ENCODE measurements at regions not wholly inside any gene's neighbourhood (a gene's known extent, or its start where the extent isn't known, plus 50 kb on each side); places are given as distances from the start of the nearest gene placed in this dataset.
A peak's percentile ranks its signal among the peaks of the same experiment; 100 is the strongest.
"Not testable (repeated sequence)": the region's sequence is repeated elsewhere in the genome, so short reads cannot be mapped to it uniquely, and the experiment has no call there.

GRCh38 chr4:164350061-164350460 lies 403.9 kb upstream of the SMIM31 start:
- Histone ChIP-seq H3K9me3 (ENCODE audit: control insufficient read depth, low read depth, low read length) (no peaks in the 10 kb centered on the region), H4K91ac (ENCODE audit: insufficient read length, low read depth, low read length) (no peak overlapping the region), H3K9ac (ENCODE audit: extremely low read depth, insufficient read length, low read length) (no peak overlapping the region), H3K79me1 (ENCODE audit: insufficient read depth, low read depth, low read length, poor library complexity, severe bottlenecking) (no peaks in the 10 kb centered on the region), H3K56ac (ENCODE audit: insufficient read length, low read depth, low read length) (no peak overlapping the region), H4K20me1 (ENCODE audit: control insufficient read depth, insufficient read depth, insufficient read length) (no peaks in the 10 kb centered on the region), H3T11ph (ENCODE audit: low read length) (no peak overlapping the region), H3K4me2 (ENCODE audit: insufficient read depth, insufficient read length, low read length) (no peak overlapping the region), H2BK5ac (ENCODE audit: insufficient read length, low read length) (no peak overlapping the region), H3K18ac (ENCODE audit: insufficient read length, low read depth, low read length) (no peak overlapping the region), H3K23me2 (ENCODE audit: insufficient read length, low read depth, low read length, poor library complexity, severe bottlenecking) (no peaks in the 10 kb centered on the region), H4K5ac (ENCODE audit: insufficient read length, low read depth, low read length) (no peak overlapping the region), H3K14ac (ENCODE audit: insufficient read depth, low read length) (no peak overlapping the region), H3K79me2 (ENCODE audit: insufficient read depth, low read length) (no peaks in the 10 kb centered on the region), H2BK12ac (ENCODE audit: insufficient read length, low read depth, low read length) (no peak overlapping the region), H2BK15ac (ENCODE audit: low read depth, low read length) (no peak overlapping the region), H4K8ac (replicated peaks; ENCODE audit: insufficient read length, low read depth, low read length) (no peak overlapping the region), H2AFZ (ENCODE audit: low read length) (no peak overlapping the region), H2BK20ac (ENCODE audit: low read depth, low read length, poor library complexity, severe bottlenecking) (no peak overlapping the region), H3K27me3 (ENCODE audit: insufficient read depth, low read length) (no peaks in the 10 kb centered on the region), H3K4me1 (ENCODE audit: insufficient read depth, low read length) (no peaks in the 10 kb centered on the region), H3K4ac (ENCODE audit: low read depth, low read length) (no peak overlapping the region), H2AK5ac (ENCODE audit: insufficient read length, low read length) (no peak overlapping the region), H3K27ac (ENCODE audit: insufficient read length, low read depth, low read length) (no peak overlapping the region), H3K23ac (ENCODE audit: insufficient read length, low read depth, low read length) (no peak overlapping the region), H2BK120ac (ENCODE audit: low read depth, low read length, poor library complexity, severe bottlenecking) (no peak overlapping the region)
- Mint-ChIP-seq H3K27me3 (ENCODE audit: low read depth) (no peaks in the 10 kb centered on the region), H3K9me3 (no peaks in the 10 kb centered on the region), H3K36me3 (ENCODE audit: insufficient read depth in 1 of 3, low read depth in 3 of 3) (no peaks in the 10 kb centered on the region), H3K4me1 (no peaks in the 10 kb centered on the region), H3K27ac (no peak overlapping the region), H3K4me3 (no peak overlapping the region)
- DNase-seq: no peak
- TF ChIP-seq, protein P1, sequence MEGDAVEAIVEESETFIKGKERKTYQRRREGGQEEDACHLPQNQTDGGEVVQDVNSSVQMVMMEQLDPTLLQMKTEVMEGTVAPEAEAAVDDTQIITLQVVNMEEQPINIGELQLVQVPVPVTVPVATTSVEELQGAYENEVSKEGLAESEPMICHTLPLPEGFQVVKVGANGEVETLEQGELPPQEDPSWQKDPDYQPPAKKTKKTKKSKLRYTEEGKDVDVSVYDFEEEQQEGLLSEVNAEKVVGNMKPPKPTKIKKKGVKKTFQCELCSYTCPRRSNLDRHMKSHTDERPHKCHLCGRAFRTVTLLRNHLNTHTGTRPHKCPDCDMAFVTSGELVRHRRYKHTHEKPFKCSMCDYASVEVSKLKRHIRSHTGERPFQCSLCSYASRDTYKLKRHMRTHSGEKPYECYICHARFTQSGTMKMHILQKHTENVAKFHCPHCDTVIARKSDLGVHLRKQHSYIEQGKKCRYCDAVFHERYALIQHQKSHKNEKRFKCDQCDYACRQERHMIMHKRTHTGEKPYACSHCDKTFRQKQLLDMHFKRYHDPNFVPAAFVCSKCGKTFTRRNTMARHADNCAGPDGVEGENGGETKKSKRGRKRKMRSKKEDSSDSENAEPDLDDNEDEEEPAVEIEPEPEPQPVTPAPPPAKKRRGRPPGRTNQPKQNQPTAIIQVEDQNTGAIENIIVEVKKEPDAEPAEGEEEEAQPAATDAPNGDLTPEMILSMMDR (conservative IDR thresholded peaks at IDR 0.05): no peak

DNA sequence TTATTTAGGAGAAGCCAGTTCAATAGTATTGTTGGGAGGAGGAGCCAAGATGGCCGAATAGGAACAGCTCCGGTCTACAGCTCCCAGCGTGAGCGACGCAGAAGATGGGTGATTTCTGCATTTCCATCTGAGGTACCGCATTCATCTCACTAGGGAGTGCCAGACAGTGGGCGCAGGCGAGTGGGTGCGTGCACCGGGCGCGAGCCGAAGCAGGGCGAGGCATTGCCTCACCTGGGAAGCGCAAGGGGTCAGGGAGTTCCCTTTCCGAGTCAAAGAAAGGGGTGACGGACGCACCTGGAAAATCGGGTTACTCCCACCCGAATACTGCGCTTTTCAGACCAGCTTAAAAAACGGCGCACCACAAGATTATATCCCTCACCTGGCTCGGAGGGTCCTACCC lies 403.2 kb upstream of the SMIM31 start:
- H3K4me3 Mint-ChIP-seq; H2AFZ ChIP-seq (ENCODE audit: low read length); H3K4ac ChIP-seq (ENCODE audit: low read depth, low read length): not testable (repeated sequence)

More for the DNA sequence above, 403.2 kb upstream of the SMIM31 start:
- H3K23ac ChIP-seq (ENCODE audit: insufficient read length, low read depth, low read length); H2BK12ac ChIP-seq (ENCODE audit: insufficient read length, low read depth, low read length); H3K27ac ChIP-seq (ENCODE audit: insufficient read length, low read depth, low read length); H3K36me3 Mint-ChIP-seq (ENCODE audit: insufficient read depth in 1 of 3, low read depth in 3 of 3); H3T11ph ChIP-seq (ENCODE audit: low read length); H3K9ac ChIP-seq (ENCODE audit: extremely low read depth, insufficient read length, low read length); H3K27me3 Mint-ChIP-seq (ENCODE audit: low read depth); H3K4me2 ChIP-seq (ENCODE audit: insufficient read depth, insufficient read length, low read length); H4K20me1 ChIP-seq (ENCODE audit: control insufficient read depth, insufficient read depth, insufficient read length); H3K4me1 ChIP-seq (ENCODE audit: insufficient read depth, low read length); H3K4me1 Mint-ChIP-seq; H3K79me2 ChIP-seq (ENCODE audit: insufficient read depth, low read length); H3K9me3 ChIP-seq (ENCODE audit: control insufficient read depth, low read depth, low read length); H2AK5ac ChIP-seq (ENCODE audit: insufficient read length, low read length); H3K9me3 Mint-ChIP-seq; H3K79me1 ChIP-seq (ENCODE audit: insufficient read depth, low read depth, low read length, poor library complexity, severe bottlenecking); H4K5ac ChIP-seq (ENCODE audit: insufficient read length, low read depth, low read length); H2BK20ac ChIP-seq (ENCODE audit: low read depth, low read length, poor library complexity, severe bottlenecking); H3K18ac ChIP-seq (ENCODE audit: insufficient read length, low read depth, low read length); H2BK5ac ChIP-seq (ENCODE audit: insufficient read length, low read length); H2BK15ac ChIP-seq (ENCODE audit: low read depth, low read length); H3K23me2 ChIP-seq (ENCODE audit: insufficient read length, low read depth, low read length, poor library complexity, severe bottlenecking); H3K14ac ChIP-seq (ENCODE audit: insufficient read depth, low read length); H3K56ac ChIP-seq (ENCODE audit: insufficient read length, low read depth, low read length); H2BK120ac ChIP-seq (ENCODE audit: low read depth, low read length, poor library complexity, severe bottlenecking); DNase-seq; H4K91ac ChIP-seq (ENCODE audit: insufficient read length, low read depth, low read length); H3K27me3 ChIP-seq (ENCODE audit: insufficient read depth, low read length); H4K8ac ChIP-seq (replicated peaks; ENCODE audit: insufficient read length, low read depth, low read length): not testable (repeated sequence)
- no CpG with 5 or more reads among the region's 24 CpGs for WGBS (ENCODE audit: extremely low coverage, insufficient read length, low lambda C conversion rate)
- H3K27ac Mint-ChIP-seq: peak overlapping the region in 1 of 3 experiments; percentile 59; a peak in 1 of 7 replicates
